Neuron (in vitro differentiated cells): ENCODE measurements at regions not wholly inside any gene's neighbourhood (a gene's known extent, or its start where the extent isn't known, plus 50 kb on each side); places are given as distances from the start of the nearest gene placed in this dataset.

Source experiments
- H2AFZ ChIP-seq: one replicate; pipeline ENCODE4 v1.6.1; 2013; ENCODE audit warnings: low read depth, mild to moderate bottlenecking, inconsistent platforms, low read length, moderate library complexity
- H3K27me3 ChIP-seq: one replicate; pipeline ENCODE4 v1.6.1; 2013; ENCODE audit warnings: low read length; ENCODE audit not compliant: insufficient read depth
- H3K36me3 ChIP-seq: one replicate; pipeline ENCODE4 v1.6.1; 2013; ENCODE audit warnings: low read length; ENCODE audit not compliant: insufficient read depth
- H3K4me1 ChIP-seq: one replicate; pipeline ENCODE4 v1.6.1; 2013; ENCODE audit warnings: low read length; ENCODE audit not compliant: insufficient read depth
- H3K4me3 ChIP-seq: 2 replicates; pipeline ENCODE4 v1.5.1; 2013; ENCODE audit warnings: mild to moderate bottlenecking, low read length, moderate library complexity
- H3K9me3 ChIP-seq: one replicate; pipeline ENCODE4 v1.6.1; 2013; ENCODE audit warnings: low read length

- H3K27me3 ChIP-seq = no peaks in the 10 kb centered on the region
- H3K4me1 ChIP-seq = no peaks in the 10 kb centered on the region
- no peak overlapping the region for H2AFZ ChIP-seq
- H3K36me3 ChIP-seq = no peaks in the 10 kb centered on the region
- no peak overlapping the region for H3K4me3 ChIP-seq
- H3K9me3 ChIP-seq = no peaks in the 10 kb centered on the region
These were observed 53.8 kb upstream of the SGPP1 start for GRCh38 chr14:63781686-63782085.

GRCh38 chr14:63782683-63783389 lies 55.0 kb upstream of the SGPP1 start:
- H3K36me3 ChIP-seq = no peaks in the 10 kb centered on the region
- H3K27me3 ChIP-seq = no peaks in the 10 kb centered on the region
- H2AFZ ChIP-seq = no peak overlapping the region

GRCh38 chr14:63788011-63788933 lies 60.4 kb upstream of the SGPP1 start:
- Histone ChIP-seq H3K4me1 (no peaks in the 10 kb centered on the region), H3K4me3 (no peak overlapping the region), H2AFZ (peak overlapping the region; percentile 32), H3K27me3 (no peaks in the 10 kb centered on the region), H3K36me3 (no peaks in the 10 kb centered on the region), H3K9me3 (no peaks in the 10 kb centered on the region)

More at GRCh38 chr14:63782683-63783389, 55.0 kb upstream of the SGPP1 start:
- no peak overlapping the region for H3K4me3 ChIP-seq
- H3K9me3 ChIP-seq = no peaks in the 10 kb centered on the region
- H3K4me1 ChIP-seq = no peaks in the 10 kb centered on the region

GRCh38 chr14:63793376-63793775 lies 59.4 kb upstream of the SYNE2 start:
- H3K36me3 ChIP-seq = no peaks in the 10 kb centered on the region
- no peaks in the 10 kb centered on the region for H3K4me1 ChIP-seq
- no peaks in the 10 kb centered on the region for H3K9me3 ChIP-seq
- H2AFZ ChIP-seq = no peak overlapping the region
- no peaks in the 10 kb centered on the region for H3K27me3 ChIP-seq
- no peak overlapping the region for H3K4me3 ChIP-seq

GRCh38 chr14:63795532-63795931 lies 57.3 kb upstream of the SYNE2 start:
- no peaks in the 10 kb centered on the region for H3K4me1 ChIP-seq
- H3K4me3 ChIP-seq = no peak overlapping the region
- no peaks in the 10 kb centered on the region for H3K27me3 ChIP-seq
- H3K9me3 ChIP-seq = no peaks in the 10 kb centered on the region
- no peaks in the 10 kb centered on the region for H3K36me3 ChIP-seq
- H2AFZ ChIP-seq = no peak overlapping the region

GRCh38 chr14:63800083-63800482 lies 52.7 kb upstream of the SYNE2 start:
- Histone ChIP-seq H3K4me3 (no peak overlapping the region), H2AFZ (peak overlapping the region; percentile 36), H3K36me3 (no peaks in the 10 kb centered on the region), H3K9me3 (no peaks in the 10 kb centered on the region), H3K4me1 (no peaks in the 10 kb centered on the region), H3K27me3 (no peaks in the 10 kb centered on the region)

- Histone ChIP-seq H3K4me3 (no peak overlapping the region), H3K27me3 (no peaks in the 10 kb centered on the region), H3K36me3 (no peaks in the 10 kb centered on the region), H3K9me3 (no peaks in the 10 kb centered on the region), H2AFZ (no peak overlapping the region), H3K4me1 (no peaks in the 10 kb centered on the region)
These were observed 52.0 kb upstream of the SYNE2 start for GRCh38 chr14:63800651-63801375.
